Loucy (cell line): ENCODE measurements at regions not wholly inside any gene's neighbourhood (a gene's known extent, or its start where the extent isn't known, plus 50 kb on each side); places are given as distances from the start of the nearest gene placed in this dataset.

Experiments used
- CTCF ChIP-seq: fragments of 200-600 bp; sonication (generic); conservative IDR thresholded peaks from 2 replicates; pipeline ENCODE4 v1.5.1; 2014; ENCODE audit warnings: mild to moderate bottlenecking, antibody characterized with exemption, low read length
- EZH2phosphoT487 ChIP-seq: fragments of 200-600 bp; IDR thresholded peaks from 2 replicates; pipeline ENCODE4 v1.6.1; 2018; ENCODE audit warnings: antibody characterized with exemption, mild to moderate bottlenecking, moderate library complexity, borderline replicate concordance

- TF ChIP-seq CTCF = no peak
- TF ChIP-seq EZH2phosphoT487 = no peak
Observed at GRCh38 chr2:217258170-217258569, 398.3 kb upstream of the TNP1 start.
